Activated CD4-positive, alpha-beta T cell treated with anti-CD3 and anti-CD28 coated beads for 36 hours (primary cell): ENCODE measurements at regions not wholly inside any gene's neighbourhood (a gene's known extent, or its start where the extent isn't known, plus 50 kb on each side); places are given as distances from the start of the nearest gene placed in this dataset.
"Not testable (repeated sequence)": the region's sequence is repeated elsewhere in the genome, so short reads cannot be mapped to it uniquely, and the experiment has no call there.

Source experiments
- ATAC-seq: fragments of 200-7000 bp; cut with Tn5 transposase; one replicate; pipeline ENCODE4 v1.10.0; 2021; ENCODE audit warnings: mild to moderate bottlenecking, moderate library complexity
- CTCF ChIA-PET: fragments of 350-600 bp; sonication (Branson Sonifier 250); formaldehyde crosslinking; loops from one replicate; lab custom pipeline; 2021; ENCODE audit warnings: antibody characterized with exemption; lab: Charles Lee
- POLR2A ChIA-PET: fragments of 350-600 bp; sonication (Branson Sonifier 250); formaldehyde crosslinking; loops from one replicate; lab custom pipeline; 2021; ENCODE audit warnings: antibody characterized with exemption, inconsistent platforms; lab: Charles Lee
- DNase-seq: peaks from one replicate; pipeline ENCODE4 v3.0.0-alpha.2; 2020
- H3K27ac Mint-ChIP-seq: one replicate; pipeline ENCODE4 v1.8.0; 2021; ENCODE audit warnings: mixed read lengths
- H3K27me3 Mint-ChIP-seq: one replicate; pipeline ENCODE4 v1.8.0; 2021; ENCODE audit warnings: mixed read lengths
- H3K36me3 Mint-ChIP-seq: one replicate; pipeline ENCODE4 v1.8.0; 2021; ENCODE audit warnings: low read depth, mixed read lengths
- H3K4me1 Mint-ChIP-seq: one replicate; pipeline ENCODE4 v1.8.0; 2021; ENCODE audit warnings: mixed read lengths
- H3K4me3 Mint-ChIP-seq: one replicate; pipeline ENCODE4 v1.8.0; 2021; ENCODE audit warnings: mild to moderate bottlenecking, moderate library complexity, mixed read lengths
- H3K9me3 Mint-ChIP-seq: one replicate; pipeline ENCODE4 v1.8.0; 2021; ENCODE audit warnings: low read depth, mixed read lengths
- intact Hi-C, 2 experiments: fragments of 100-400 bp; cut with DNase I in 1 of 2; cut with micrococcal nuclease in 1 of 2; formaldehyde crosslinking; loops; one replicate each; pipeline versions ENCODE4 v1.14.2 to v1.15.1; 2022 to 2024; cut with DNase I, micrococcal nuclease

- ChIA-PET CTCF (no interaction called here), POLR2A (no interaction called here)
- no peak overlapping the region for H3K27ac Mint-ChIP-seq
- DNase-seq (no peak), ATAC-seq (no peak)
- no peaks in the 10 kb centered on the region for H3K36me3 Mint-ChIP-seq
- intact Hi-C loops = no loop called here
- H3K4me1 Mint-ChIP-seq = no peaks in the 10 kb centered on the region
- H3K4me3 Mint-ChIP-seq = no peak overlapping the region
- no peaks in the 10 kb centered on the region for H3K9me3 Mint-ChIP-seq
- peaks cover 2% of the 10 kb centered on the region for H3K27me3 Mint-ChIP-seq
Observed at GRCh38 chr4:84237008-84237407, 262.1 kb downstream of the NKX6-1 start.

DNA sequence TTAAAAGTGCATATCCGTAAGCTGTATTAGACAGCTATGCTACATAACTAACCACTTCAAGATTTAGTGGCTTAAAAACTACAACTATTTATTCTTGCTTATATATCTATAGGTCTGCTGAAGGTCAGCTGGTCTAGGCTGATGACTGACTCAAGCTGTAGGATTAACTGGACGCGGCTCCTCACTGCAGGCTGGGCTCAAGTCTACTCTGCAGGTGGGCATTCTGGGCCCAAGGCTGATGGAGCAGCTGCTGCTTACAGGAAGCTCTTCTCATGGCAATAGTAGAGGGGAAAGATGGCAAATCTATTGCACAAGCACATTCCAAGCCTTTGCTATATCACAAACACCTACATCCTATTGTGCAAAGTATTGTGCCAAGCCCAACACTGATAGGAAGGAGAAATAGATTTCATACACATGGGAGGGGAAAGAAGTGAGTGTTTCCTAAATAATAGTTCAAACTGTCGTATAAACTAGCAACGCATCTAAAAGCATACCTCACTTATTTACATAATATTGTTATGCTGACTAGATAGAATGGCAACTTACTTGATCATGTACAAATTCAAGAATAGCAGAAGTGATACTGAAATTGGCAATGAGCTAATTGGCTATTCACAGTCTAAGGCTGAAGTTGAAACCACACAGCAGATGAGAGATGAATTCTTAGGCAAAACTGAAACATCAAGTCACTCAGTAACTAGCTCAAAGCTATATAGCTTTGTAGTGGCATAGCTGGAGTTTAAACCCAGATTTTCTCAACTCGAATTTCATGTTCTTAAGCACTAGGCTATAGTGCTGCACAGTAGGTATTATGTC, 263.8 kb downstream of the NKX6-1 start:
- no peak for ATAC-seq
- no peaks in the 10 kb centered on the region for H3K36me3 Mint-ChIP-seq
- no peak overlapping the region for H3K4me3 Mint-ChIP-seq
- H3K9me3 Mint-ChIP-seq = no peaks in the 10 kb centered on the region
- intact Hi-C loops = no loop called here
- CTCF ChIA-PET = interaction anchor here (0.6 to 1.1 kb wide), 2 partner anchors 12 to 704 kb away, joined by 3 to 4 read pairs; no protein-coding TSS in a partner anchor
- DNase-seq = no peak
- POLR2A ChIA-PET = no interaction called here
- no peak overlapping the region for H3K27ac Mint-ChIP-seq
- H3K4me1 Mint-ChIP-seq = no peaks in the 10 kb centered on the region
- H3K27me3 Mint-ChIP-seq = no peaks in the 10 kb centered on the region

DNA sequence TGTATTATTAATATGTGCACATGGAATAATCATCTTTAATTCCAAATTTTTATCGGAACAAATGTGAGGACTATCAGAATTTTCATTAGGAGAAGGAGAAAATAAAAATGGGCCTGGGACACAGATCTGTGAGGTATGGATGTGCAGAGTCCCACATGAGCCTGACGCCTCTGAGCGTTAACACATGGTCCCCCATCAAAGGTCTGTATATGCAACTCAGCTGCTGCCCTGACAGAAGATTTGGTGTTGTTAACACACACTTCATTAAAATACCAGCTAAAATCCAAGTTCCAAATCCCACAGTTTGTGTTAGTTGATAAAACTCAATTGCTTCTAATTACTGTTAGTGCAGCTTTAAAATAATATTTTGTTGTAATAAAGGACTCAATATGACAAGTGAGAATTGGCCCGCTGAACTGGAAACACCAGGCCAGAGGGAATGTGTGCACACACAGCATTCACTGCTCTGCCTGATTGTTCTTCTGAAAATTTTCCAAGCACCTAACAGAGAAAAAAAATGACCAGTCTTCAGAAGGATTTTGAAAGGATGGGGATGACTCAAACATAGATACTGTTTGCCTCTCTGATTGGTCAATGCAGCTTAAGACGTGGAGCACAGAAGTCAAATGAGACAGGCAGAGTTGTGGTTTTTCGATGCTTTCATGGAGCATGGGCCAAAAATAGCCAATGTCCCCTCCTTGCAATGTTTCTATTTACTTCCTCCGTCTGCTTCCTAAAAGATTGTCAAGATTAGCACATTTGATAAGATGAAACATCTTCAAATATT, 266.6 kb downstream of the NKX6-1 start:
- DNase-seq (no peak), ATAC-seq (no peak)
- Mint-ChIP-seq H3K36me3 (no peaks in the 10 kb centered on the region), H3K27me3 (peaks cover 2% of the 10 kb centered on the region), H3K27ac (no peak overlapping the region), H3K4me1 (no peaks in the 10 kb centered on the region), H3K9me3 (no peaks in the 10 kb centered on the region), H3K4me3 (no peak overlapping the region)
- ChIA-PET CTCF (interaction anchor here (0.7 kb wide), 1 partner anchor 216 kb away, joined by 3 read pairs; no protein-coding TSS in a partner anchor), POLR2A (no interaction called here)
- intact Hi-C loops = no loop called here

DNA sequence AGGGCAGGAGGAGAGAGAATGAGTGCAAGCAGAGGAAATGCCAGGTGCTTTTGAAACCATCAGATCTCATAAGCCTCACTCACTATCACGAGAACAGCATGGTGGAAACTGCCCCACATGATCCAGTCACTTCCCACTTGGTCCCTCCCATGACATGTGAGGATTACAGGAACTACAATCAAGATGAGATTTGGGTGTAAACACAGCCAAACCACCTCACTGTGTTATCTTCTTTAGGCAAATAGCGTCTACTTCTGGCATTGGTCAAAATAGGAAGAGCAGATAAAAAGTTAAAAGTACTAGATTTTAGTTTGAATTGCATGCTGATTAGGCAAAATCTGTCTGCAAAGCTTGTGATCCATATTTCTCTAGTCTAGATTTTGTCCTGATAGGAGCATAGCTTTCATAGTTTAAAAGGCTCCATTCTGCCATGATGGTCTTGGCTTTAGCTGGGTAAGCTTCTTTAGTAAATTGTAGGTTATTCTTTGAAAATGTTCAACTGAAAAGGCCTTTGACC, 267.5 kb downstream of the NKX6-1 start:
- POLR2A ChIA-PET = no interaction called here
- H3K4me3 Mint-ChIP-seq = no peak overlapping the region
- intact Hi-C loops = no loop called here
- no peak overlapping the region for H3K27ac Mint-ChIP-seq
- H3K36me3 Mint-ChIP-seq = no peaks in the 10 kb centered on the region
- no peaks in the 10 kb centered on the region for H3K9me3 Mint-ChIP-seq
- ATAC-seq (no peak), DNase-seq (no peak)
- no peaks in the 10 kb centered on the region for H3K4me1 Mint-ChIP-seq
- CTCF ChIA-PET = no interaction called here
- peaks cover 2% of the 10 kb centered on the region for H3K27me3 Mint-ChIP-seq

DNA sequence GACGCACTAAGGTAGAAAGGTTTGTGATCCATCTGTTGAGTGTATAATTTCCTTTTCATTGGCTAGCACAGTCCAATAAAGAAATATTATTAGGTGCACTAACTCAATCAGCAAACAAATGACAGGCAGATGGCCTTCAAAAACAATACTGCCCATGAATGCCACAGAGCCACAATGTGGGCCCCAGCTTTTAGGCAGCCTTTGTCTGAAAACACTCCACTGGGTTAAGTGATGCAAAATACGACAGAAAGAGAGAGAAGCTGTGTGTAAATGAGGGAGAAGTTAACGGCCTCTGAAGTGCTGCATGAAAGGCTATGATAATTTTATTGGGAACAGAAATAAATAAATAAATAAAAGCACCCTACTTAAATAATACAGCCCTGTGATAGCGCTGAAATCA, 274.6 kb downstream of the NKX6-1 start:
- DNase-seq (no peak), ATAC-seq (no peak)
- no peak overlapping the region for H3K4me3 Mint-ChIP-seq
- POLR2A ChIA-PET = no interaction called here
- H3K27me3 Mint-ChIP-seq = peaks cover 3% of the 10 kb centered on the region
- H3K36me3 Mint-ChIP-seq = no peaks in the 10 kb centered on the region
- no peaks in the 10 kb centered on the region for H3K4me1 Mint-ChIP-seq
- CTCF ChIA-PET = no interaction called here
- H3K9me3 Mint-ChIP-seq = no peaks in the 10 kb centered on the region
- no peak overlapping the region for H3K27ac Mint-ChIP-seq
- intact Hi-C loops = no loop called here

DNA sequence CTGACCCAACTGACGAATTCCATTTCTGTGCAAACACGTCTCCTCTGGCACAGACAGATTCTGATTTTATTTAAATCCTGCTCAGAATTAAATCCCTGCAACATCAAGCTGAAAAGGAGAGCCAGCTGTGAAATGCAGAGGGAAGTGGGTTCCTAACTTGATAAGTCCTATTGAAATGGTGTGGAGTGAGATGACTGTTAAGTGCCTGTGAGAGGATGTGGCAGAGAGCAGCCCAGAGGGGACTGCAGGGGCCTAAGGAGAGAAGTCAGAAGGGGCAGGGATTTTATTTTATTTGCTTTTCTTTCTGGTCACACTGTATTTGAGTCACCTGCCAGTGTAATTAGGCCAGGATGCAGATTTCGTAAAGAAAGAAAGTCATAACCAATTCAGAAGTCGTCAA, 277.4 kb downstream of the NKX6-1 start:
- Mint-ChIP-seq H3K4me3 (no peak overlapping the region), H3K36me3 (no peaks in the 10 kb centered on the region), H3K4me1 (no peaks in the 10 kb centered on the region), H3K9me3 (no peaks in the 10 kb centered on the region), H3K27ac (no peak overlapping the region), H3K27me3 (peaks cover 2% of the 10 kb centered on the region)
- CTCF ChIA-PET = no interaction called here
- DNase-seq (no peak), ATAC-seq (no peak)
- POLR2A ChIA-PET = no interaction called here
- intact Hi-C loops = no loop called here

DNA sequence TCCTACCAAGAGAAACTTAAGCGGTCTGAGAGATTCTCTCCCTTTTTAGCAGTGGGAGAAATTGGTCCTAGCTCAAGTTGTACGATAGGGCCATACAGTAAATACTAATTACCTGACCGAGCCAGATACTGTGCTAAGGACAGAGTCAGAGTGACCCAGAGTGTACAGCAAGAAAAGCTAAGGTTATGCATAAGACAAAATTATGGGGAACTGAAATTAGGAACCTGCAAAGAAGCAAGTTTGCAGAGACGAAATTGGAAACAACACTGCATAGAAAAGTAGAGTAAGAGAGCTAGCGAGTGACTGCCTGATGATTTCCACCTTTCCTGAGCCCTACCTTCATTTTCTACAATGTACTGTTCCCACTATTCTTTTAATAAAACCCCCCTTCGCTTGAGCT, 278.1 kb downstream of the NKX6-1 start:
- Mint-ChIP-seq H3K4me3 (no peak overlapping the region), H3K36me3 (no peaks in the 10 kb centered on the region), H3K4me1 (no peaks in the 10 kb centered on the region), H3K9me3 (no peaks in the 10 kb centered on the region), H3K27ac (no peak overlapping the region), H3K27me3 (peaks cover 2% of the 10 kb centered on the region)
- POLR2A ChIA-PET = no interaction called here
- ATAC-seq (no peak), DNase-seq (no peak)
- CTCF ChIA-PET = no interaction called here
- intact Hi-C loops = no loop called here

- Mint-ChIP-seq H3K4me3 (no peak overlapping the region), H3K36me3 (no peaks in the 10 kb centered on the region), H3K27me3 (no peaks in the 10 kb centered on the region), H3K9me3 (no peaks in the 10 kb centered on the region), H3K27ac (no peak overlapping the region), H3K4me1 (no peaks in the 10 kb centered on the region)
- ATAC-seq (no peak), DNase-seq (no peak)
- CTCF ChIA-PET = no interaction called here
- intact Hi-C loops = no loop called here
- POLR2A ChIA-PET = no interaction called here
Observed at GRCh38 chr4:84219656-84220055, 279.4 kb downstream of the NKX6-1 start.

DNA sequence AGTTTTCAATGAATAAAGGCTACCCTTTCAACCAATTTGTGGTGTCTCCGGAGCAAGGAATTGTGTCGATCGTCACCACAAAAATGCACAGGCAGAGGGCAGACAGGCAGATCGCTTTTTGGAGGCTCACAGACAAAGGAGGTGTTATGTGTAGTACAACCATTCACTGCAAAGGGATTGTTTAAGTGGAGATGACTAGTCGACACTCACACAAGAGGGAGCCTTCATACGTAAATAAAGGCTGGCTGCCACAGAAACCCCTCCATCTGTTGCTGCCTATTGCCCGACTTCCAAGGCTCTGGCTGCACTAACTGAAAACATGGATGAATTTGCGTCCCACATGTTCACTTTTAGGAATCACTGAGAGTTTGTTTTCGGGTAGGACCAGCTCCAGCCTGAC, 281.1 kb downstream of the NKX6-1 start:
- Mint-ChIP-seq H3K4me3 (no peak overlapping the region), H3K36me3 (no peaks in the 10 kb centered on the region), H3K27me3 (no peaks in the 10 kb centered on the region), H3K27ac (no peak overlapping the region), H3K9me3 (no peaks in the 10 kb centered on the region), H3K4me1 (no peaks in the 10 kb centered on the region)
- DNase-seq (no peak), ATAC-seq (no peak)
- POLR2A ChIA-PET = no interaction called here
- intact Hi-C loops = no loop called here
- CTCF ChIA-PET = no interaction called here

DNA sequence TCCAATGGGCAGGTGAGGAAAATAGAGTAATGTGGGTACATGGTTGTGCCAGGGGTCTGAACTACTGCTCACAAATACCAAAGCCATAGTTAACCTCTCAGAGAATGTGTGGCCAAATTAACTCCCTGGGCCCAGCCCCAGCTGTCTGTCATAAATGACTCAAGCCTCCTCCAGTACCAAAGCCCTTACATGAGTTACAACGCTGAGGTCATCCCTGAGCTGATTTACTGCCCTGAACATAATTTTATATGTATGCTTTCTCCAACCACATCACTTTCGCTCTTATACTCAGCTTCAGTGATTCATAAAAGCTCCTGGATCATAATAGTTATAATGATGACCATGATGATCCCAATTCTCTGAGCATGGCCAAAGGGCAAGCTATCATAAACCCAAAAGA, 283.9 kb downstream of the NKX6-1 start:
- H3K4me3 Mint-ChIP-seq = no peak overlapping the region
- ChIA-PET CTCF (interaction anchor here (0.8 kb wide), 1 partner anchor 243 kb away, joined by 3 read pairs; no protein-coding TSS in a partner anchor), POLR2A (no interaction called here)
- no peaks in the 10 kb centered on the region for H3K4me1 Mint-ChIP-seq
- no peak overlapping the region for H3K27ac Mint-ChIP-seq
- DNase-seq = no peak
- H3K36me3 Mint-ChIP-seq = no peaks in the 10 kb centered on the region
- intact Hi-C loops = no loop called here
- no peak for ATAC-seq
- H3K9me3 Mint-ChIP-seq = no peaks in the 10 kb centered on the region
- H3K27me3 Mint-ChIP-seq = no peaks in the 10 kb centered on the region

DNA sequence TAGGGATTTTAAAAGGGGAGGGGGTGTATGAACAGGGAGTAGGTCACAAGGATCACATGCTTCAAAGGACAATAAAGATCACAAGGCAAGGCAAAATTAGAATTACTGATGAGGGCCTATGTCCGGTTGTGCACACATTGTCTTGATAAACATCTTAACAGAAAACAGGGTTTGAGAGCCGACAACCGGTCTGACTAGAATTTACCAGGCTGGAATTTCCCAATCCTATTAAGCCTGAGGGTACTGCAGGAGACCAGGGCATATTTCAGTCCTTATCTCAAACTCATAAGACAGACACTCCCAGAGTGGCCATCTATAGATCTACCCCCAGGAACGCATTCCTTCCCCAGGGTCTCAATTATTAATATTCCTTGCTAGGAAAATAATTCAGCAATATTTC, 292.9 kb downstream of the NKX6-1 start:
- DNase-seq, H3K36me3 Mint-ChIP-seq, H3K27me3 Mint-ChIP-seq, H3K4me1 Mint-ChIP-seq, intact Hi-C loops, POLR2A ChIA-PET, H3K27ac Mint-ChIP-seq, ATAC-seq, H3K4me3 Mint-ChIP-seq, CTCF ChIA-PET: not testable (repeated sequence)
- H3K9me3 Mint-ChIP-seq = peaks cover 11% of the 10 kb centered on the region

- Mint-ChIP-seq H3K4me3 (no peak overlapping the region), H3K4me1 (no peaks in the 10 kb centered on the region), H3K27me3 (peaks cover 15% of the 10 kb centered on the region), H3K9me3 (no peaks in the 10 kb centered on the region), H3K27ac (no peak overlapping the region), H3K36me3 (no peaks in the 10 kb centered on the region)
- no peak for DNase-seq
- ATAC-seq = no peak
- CTCF ChIA-PET = no interaction called here
- intact Hi-C loops = no loop called here
- POLR2A ChIA-PET = no interaction called here
Observed at GRCh38 chr4:84189144-84189543, 309.9 kb downstream of the NKX6-1 start.
